Mesothelial cell of epicardium (in vitro differentiated cells): ENCODE measurements at regions not wholly inside any gene's neighbourhood (a gene's known extent, or its start where the extent isn't known, plus 50 kb on each side); places are given as distances from the start of the nearest gene placed in this dataset.

Source experiments
- DNase-seq, 2 experiments: peaks; one replicate each; pipeline ENCODE4 v3.0.0; 2021; ENCODE audit warnings: low spot score in 2 of 2; ENCODE audit not compliant: unreplicated experiment in 2 of 2
- H3K27ac Mint-ChIP-seq: 2 replicates; pipeline ENCODE4 v1.8.0; 2021; ENCODE audit warnings: mixed read lengths
- H3K27me3 Mint-ChIP-seq: 2 replicates; pipeline ENCODE4 v1.8.0; 2021; ENCODE audit warnings: low read depth, mixed read lengths
- H3K36me3 Mint-ChIP-seq: 2 replicates; pipeline ENCODE4 v1.8.0; 2021; ENCODE audit warnings: mixed read lengths
- H3K4me1 Mint-ChIP-seq: 2 replicates; pipeline ENCODE4 v1.8.0; 2021; ENCODE audit warnings: mixed read lengths
- H3K4me3 Mint-ChIP-seq: 2 replicates; pipeline ENCODE4 v1.8.0; 2021; ENCODE audit warnings: mild to moderate bottlenecking, moderate library complexity, mixed read lengths
- H3K9me3 Mint-ChIP-seq: 2 replicates; pipeline ENCODE4 v1.8.0; 2021; ENCODE audit warnings: mixed read lengths
- CTCF ChIP-seq: fragments of 200-600 bp; sonication (generic); IDR thresholded peaks from one replicate; pipeline ENCODE4 v1.5.0; 2021; ENCODE audit warnings: antibody characterized with exemption; ENCODE audit not compliant: unreplicated experiment

- TF ChIP-seq CTCF, result no peak
- H3K27me3 Mint-ChIP-seq, result peaks cover 1% of the 10 kb centered on the region
- H3K4me3 Mint-ChIP-seq, result peak overlapping the region; percentile 33
- H3K9me3 Mint-ChIP-seq, result peaks cover 32% of the 10 kb centered on the region
- peaks cover 12% of the 10 kb centered on the region for H3K4me1 Mint-ChIP-seq
- H3K36me3 Mint-ChIP-seq, result no peaks in the 10 kb centered on the region
- no peak for DNase-seq
- H3K27ac Mint-ChIP-seq, result no peak overlapping the region
Observed at GRCh38 chr15:31598620-31599019, 272.0 kb downstream of the KLF13 start.

- H3K4me3 Mint-ChIP-seq, result no peak overlapping the region
- peaks cover 1% of the 10 kb centered on the region for H3K27me3 Mint-ChIP-seq
- DNase-seq, result no peak
- peaks cover 9% of the 10 kb centered on the region for H3K4me1 Mint-ChIP-seq
- TF ChIP-seq CTCF, result no peak
- H3K9me3 Mint-ChIP-seq, result peaks cover 28% of the 10 kb centered on the region
- H3K27ac Mint-ChIP-seq, result peak overlapping the region; percentile 32
- no peaks in the 10 kb centered on the region for H3K36me3 Mint-ChIP-seq
Observed at GRCh38 chr15:31605467-31605931, 278.9 kb downstream of the KLF13 start.

- H3K27ac Mint-ChIP-seq, result peak overlapping the region; percentile 32
- peaks cover 9% of the 10 kb centered on the region for H3K4me1 Mint-ChIP-seq
- H3K27me3 Mint-ChIP-seq, result peaks cover 1% of the 10 kb centered on the region
- no peak for DNase-seq
- H3K36me3 Mint-ChIP-seq, result no peaks in the 10 kb centered on the region
- TF ChIP-seq CTCF, result no peak
- peaks cover 25% of the 10 kb centered on the region for H3K9me3 Mint-ChIP-seq
- no peak overlapping the region for H3K4me3 Mint-ChIP-seq
Observed at GRCh38 chr15:31606194-31606669, 279.6 kb downstream of the KLF13 start.

GRCh38 chr15:31606931-31607497 is 280.4 kb downstream of the KLF13 start:
- Mint-ChIP-seq H3K27ac (no peak overlapping the region), H3K27me3 (peaks cover 3% of the 10 kb centered on the region), H3K4me3 (no peak overlapping the region), H3K36me3 (no peaks in the 10 kb centered on the region), H3K4me1 (peaks cover 9% of the 10 kb centered on the region), H3K9me3 (peaks cover 28% of the 10 kb centered on the region)
- TF ChIP-seq CTCF, result no peak
- no peak for DNase-seq

GRCh38 chr15:31607656-31608055 is 281.0 kb downstream of the KLF13 start:
- H3K27ac Mint-ChIP-seq, result no peak overlapping the region
- H3K36me3 Mint-ChIP-seq, result no peaks in the 10 kb centered on the region
- peaks cover 3% of the 10 kb centered on the region for H3K27me3 Mint-ChIP-seq
- no peak for TF ChIP-seq CTCF
- peaks cover 9% of the 10 kb centered on the region for H3K4me1 Mint-ChIP-seq
- no peak for DNase-seq
- peaks cover 30% of the 10 kb centered on the region for H3K9me3 Mint-ChIP-seq
- no peak overlapping the region for H3K4me3 Mint-ChIP-seq
